Esophagus squamous epithelium (tissue), 5 donors: ENCODE measurements at regions not wholly inside any gene's neighbourhood (a gene's known extent, or its start where the extent isn't known, plus 50 kb on each side); places are given as distances from the start of the nearest gene placed in this dataset.

Experiments used
- DNase-seq: peaks from one replicate; lab custom pipeline; 2025; lab: John Stamatoyannopoulos, UW
- H3K27ac ChIP-seq, 4 donors: fragments of 200-600 bp; sonication (generic); one replicate each; pipeline ENCODE4 v1.5.1; 2016 to 2019; ENCODE audit warnings: mild to moderate bottlenecking in 1 of 4
- H3K27me3 ChIP-seq, 4 donors: fragments of 200-600 bp; sonication (generic); 1 replicate in 3 of 4; 2 replicates in 1 of 4; pipeline versions ENCODE4 v1.5.1 to v1.6.0; 2017 to 2021; ENCODE audit warnings: antibody characterized with exemption in 1 of 4
- H3K36me3 ChIP-seq, 3 donors: fragments of 200-600 bp; sonication (generic); one replicate each; pipeline ENCODE4 v1.5.1; 2016 to 2019
- H3K4me1 ChIP-seq, 3 donors: fragments of 200-600 bp; sonication (generic); one replicate each; pipeline ENCODE4 v1.5.1; 2017 to 2019
- H3K4me3 ChIP-seq, 4 donors: fragments of 200-600 bp; sonication (generic); 1 replicate in 3 of 4; 2 replicates in 1 of 4; pipeline ENCODE4 v1.5.1; 2016 to 2019; ENCODE audit warnings: mild to moderate bottlenecking in 2 of 4, moderate library complexity in 1 of 4
- H3K9me3 ChIP-seq, 3 donors: fragments of 200-600 bp; sonication (generic); one replicate each; pipeline ENCODE4 v1.5.1; 2016 to 2019
- POLR2A ChIP-seq, 4 donors: fragments of 450-650 bp; IDR thresholded peaks; one replicate each; pipeline ENCODE4 v1.6.1; 2017; ENCODE audit warnings: antibody characterized with exemption in 4 of 4, mild to moderate bottlenecking in 4 of 4, moderate library complexity in 3 of 4
- WGBS, 2 donors: methylation state at CpG; one replicate each; pipeline ENCODE4 v1.1.5; 2018; 5-methylcytosine and 5-hydroxymethylcytosine counted together
- intact Hi-C: fragments of 100-400 bp; cut with DNase I; formaldehyde crosslinking; loops from one replicate; pipeline ENCODE4 v1.15.0; 2022
- TF ChIP-seq, protein P1 (sequence below), 6 experiments: fragments of 450-650 bp in 4 of 6; fragments of 200-600 bp in 2 of 6; sonication (generic) in 2 of 6; IDR thresholded peaks; one replicate each; pipeline ENCODE4 v1.5.1; 2016 to 2019; ENCODE audit warnings: antibody characterized with exemption in 6 of 6, mild to moderate bottlenecking in 4 of 6, moderate library complexity in 4 of 6
- donor health status: DM: yes; HTN: yes; CAD: no.

DNA sequence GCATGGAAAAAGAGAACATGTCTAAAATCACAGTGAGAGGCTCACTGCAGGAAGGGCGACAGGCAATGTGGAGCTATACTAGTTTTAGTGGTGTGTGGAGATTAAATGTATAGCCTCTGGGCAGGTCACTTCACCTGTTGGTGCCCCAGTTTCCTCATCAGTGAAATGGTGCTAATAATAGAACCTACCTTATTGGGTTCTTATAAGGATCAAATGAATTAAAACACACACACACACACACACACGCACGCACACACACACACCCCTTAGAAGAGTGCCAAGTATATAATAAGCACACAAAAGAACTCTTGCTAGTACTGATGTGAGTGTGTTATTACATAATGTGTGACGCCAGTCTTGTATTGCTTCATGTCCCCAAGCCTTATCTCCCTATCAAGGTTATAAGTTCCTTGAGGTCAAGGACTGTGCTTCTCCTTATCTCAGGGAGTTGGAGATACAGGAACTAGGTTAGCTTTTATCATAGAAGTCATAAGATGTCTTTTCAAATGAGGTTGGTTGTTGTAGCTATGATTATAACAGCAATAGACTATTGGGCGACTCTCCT is 98.0 kb upstream of the CXCR4 start:
- intact Hi-C loops, result no loop called here
- no peak for DNase-seq
- H3K4me3 ChIP-seq, result no peak overlapping the region
- H3K27me3 ChIP-seq, result peaks cover 0 to 16% (median 0%) of the 10 kb centered on the region in 4 donors
- H3K4me1 ChIP-seq, result no peaks in the 10 kb centered on the region
- no peaks in the 10 kb centered on the region for H3K9me3 ChIP-seq
- no peaks in the 10 kb centered on the region for H3K36me3 ChIP-seq
- H3K27ac ChIP-seq, result no peak overlapping the region
- WGBS, 2 donors, result 75 to 92% methylated on average over 5 of the region's 5 CpGs
- TF ChIP-seq, protein P1, sequence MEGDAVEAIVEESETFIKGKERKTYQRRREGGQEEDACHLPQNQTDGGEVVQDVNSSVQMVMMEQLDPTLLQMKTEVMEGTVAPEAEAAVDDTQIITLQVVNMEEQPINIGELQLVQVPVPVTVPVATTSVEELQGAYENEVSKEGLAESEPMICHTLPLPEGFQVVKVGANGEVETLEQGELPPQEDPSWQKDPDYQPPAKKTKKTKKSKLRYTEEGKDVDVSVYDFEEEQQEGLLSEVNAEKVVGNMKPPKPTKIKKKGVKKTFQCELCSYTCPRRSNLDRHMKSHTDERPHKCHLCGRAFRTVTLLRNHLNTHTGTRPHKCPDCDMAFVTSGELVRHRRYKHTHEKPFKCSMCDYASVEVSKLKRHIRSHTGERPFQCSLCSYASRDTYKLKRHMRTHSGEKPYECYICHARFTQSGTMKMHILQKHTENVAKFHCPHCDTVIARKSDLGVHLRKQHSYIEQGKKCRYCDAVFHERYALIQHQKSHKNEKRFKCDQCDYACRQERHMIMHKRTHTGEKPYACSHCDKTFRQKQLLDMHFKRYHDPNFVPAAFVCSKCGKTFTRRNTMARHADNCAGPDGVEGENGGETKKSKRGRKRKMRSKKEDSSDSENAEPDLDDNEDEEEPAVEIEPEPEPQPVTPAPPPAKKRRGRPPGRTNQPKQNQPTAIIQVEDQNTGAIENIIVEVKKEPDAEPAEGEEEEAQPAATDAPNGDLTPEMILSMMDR (IDR thresholded peaks at IDR 0.05), result no peak
- no peak for TF ChIP-seq POLR2A (IDR thresholded peaks at IDR 0.05)

DNA sequence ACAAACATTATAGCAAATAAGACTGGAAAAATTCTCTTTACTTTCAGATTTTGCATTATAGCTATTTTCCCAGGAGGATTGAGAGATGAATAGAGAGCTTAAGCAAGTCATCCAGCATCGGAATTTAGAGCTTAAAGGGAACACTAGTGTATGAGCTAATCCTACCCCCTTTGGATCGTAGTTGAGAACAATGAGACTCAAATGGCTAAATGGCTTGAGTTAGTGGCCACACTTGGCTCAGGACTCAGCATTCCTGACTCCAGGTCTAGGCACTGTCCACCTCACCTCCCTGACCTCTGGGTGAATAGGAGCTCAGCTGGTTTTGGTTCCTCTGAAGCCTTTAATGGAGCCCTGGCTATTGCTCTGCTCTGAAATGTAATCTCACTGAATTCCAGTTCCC is 97.5 kb upstream of the CXCR4 start:
- TF ChIP-seq POLR2A (IDR thresholded peaks at IDR 0.05), result no peak
- TF ChIP-seq, protein P1 (IDR thresholded peaks at IDR 0.05), result no peak
- Histone ChIP-seq H3K27ac (no peak overlapping the region), H3K9me3 (no peaks in the 10 kb centered on the region), H3K36me3 (no peaks in the 10 kb centered on the region), H3K4me1 (no peaks in the 10 kb centered on the region), H3K4me3 (no peak overlapping the region), H3K27me3 (peaks cover 0 to 16% (median 0%) of the 10 kb centered on the region in 4 donors)
- no peak for DNase-seq
- 34 to 47% methylated on average over 2 of the region's 2 CpGs for WGBS, 2 donors
- intact Hi-C loops, result no loop called here

DNA sequence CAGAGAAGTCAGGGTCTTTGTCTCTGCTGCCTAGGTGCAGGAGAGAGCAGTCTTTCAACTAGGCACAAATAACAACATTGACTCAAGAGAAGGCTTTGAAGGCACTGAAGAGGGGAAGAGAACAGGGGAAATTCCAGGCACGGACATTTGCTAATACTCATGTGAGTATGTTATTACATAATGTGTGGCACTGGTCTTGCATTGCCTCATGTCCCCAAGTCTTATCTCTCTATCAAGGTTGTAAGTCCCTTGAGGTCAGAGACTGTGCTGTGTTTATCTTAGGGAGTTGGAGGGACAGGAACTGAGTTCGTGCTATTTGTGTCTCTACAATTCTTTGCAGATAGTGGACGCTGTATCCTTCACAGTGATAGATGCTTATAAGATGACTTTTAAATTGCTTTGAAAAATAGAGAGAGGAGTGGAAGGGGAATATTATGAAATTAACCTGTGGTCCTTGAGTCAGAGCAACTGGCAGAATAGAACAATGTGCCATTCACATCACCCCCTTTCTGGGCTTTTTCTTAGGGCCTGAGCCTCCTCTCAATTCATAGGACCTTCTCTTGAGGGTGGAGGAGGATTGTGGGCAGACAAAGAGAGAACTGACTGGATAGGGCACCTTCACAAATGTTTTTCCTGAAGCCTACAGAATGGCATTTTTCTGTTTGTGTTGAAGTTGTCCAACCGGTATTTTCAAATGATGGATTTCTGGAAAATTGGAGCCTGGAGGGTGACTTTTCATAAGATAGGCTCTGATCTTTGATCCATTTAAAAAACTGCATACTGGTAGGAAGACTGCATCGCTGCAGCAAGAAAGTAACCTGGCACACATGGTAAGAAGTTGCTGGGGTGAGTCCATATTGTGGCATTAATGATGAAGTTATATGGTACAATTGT is 96.6 kb upstream of the CXCR4 start:
- 45 to 59% methylated on average over 4 to 5 of the region's 5 CpGs for WGBS, 2 donors
- peaks cover 0 to 7% (median 0%) of the 10 kb centered on the region in 4 donors for H3K27me3 ChIP-seq

DNA sequence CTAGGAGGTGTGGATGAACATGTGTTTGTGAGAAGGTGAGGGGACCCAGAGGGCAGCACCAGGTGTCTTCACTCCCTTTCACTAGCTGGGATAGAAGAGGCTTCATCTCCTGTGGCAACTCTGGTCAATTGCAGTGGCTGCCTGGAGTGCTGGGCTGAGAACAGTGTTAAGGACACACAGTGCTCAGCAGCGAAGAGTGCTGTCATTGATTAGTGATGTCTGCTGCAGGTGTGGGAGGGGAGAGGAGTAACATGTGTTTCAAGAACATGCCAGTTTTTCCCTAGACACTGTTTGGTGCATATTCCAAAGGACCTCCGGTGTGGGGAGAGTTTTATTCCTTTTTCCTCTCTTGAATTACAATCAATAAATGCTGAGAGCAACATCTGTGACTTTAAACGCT is 95.9 kb upstream of the CXCR4 start:
- Histone ChIP-seq H3K4me1 (no peaks in the 10 kb centered on the region), H3K27me3 (peaks cover 0 to 7% (median 0%) of the 10 kb centered on the region in 4 donors), H3K27ac (no peak overlapping the region), H3K36me3 (no peaks in the 10 kb centered on the region), H3K9me3 (no peaks in the 10 kb centered on the region), H3K4me3 (no peak overlapping the region)
- 74 to 90% methylated on average over 3 of the region's 3 CpGs for WGBS, 2 donors
- DNase-seq, result no peak
- TF ChIP-seq, protein P1 (IDR thresholded peaks at IDR 0.05), result no peak
- no peak for TF ChIP-seq POLR2A (IDR thresholded peaks at IDR 0.05)
- intact Hi-C loops, result no loop called here

More for the DNA sequence above, 96.6 kb upstream of the CXCR4 start:
- intact Hi-C loops, result no loop called here
- Histone ChIP-seq H3K36me3 (no peaks in the 10 kb centered on the region), H3K4me3 (no peak overlapping the region), H3K4me1 (no peaks in the 10 kb centered on the region), H3K27ac (no peak overlapping the region), H3K9me3 (no peaks in the 10 kb centered on the region)
- TF ChIP-seq, protein P1 (IDR thresholded peaks at IDR 0.05), result no peak
- no peak for TF ChIP-seq POLR2A (IDR thresholded peaks at IDR 0.05)
- DNase-seq, result no peak
